Liver (tissue), 8 donors: ENCODE measurements at regions not wholly inside any gene's neighbourhood (a gene's known extent, or its start where the extent isn't known, plus 50 kb on each side); places are given as distances from the start of the nearest gene placed in this dataset.

ENCODE experiments used
- DNase-seq: peaks from one replicate; pipeline ENCODE4 v3.0.0-alpha.2; 2017; ENCODE audit warnings: low spot score
- H3K27ac ChIP-seq, 2 donors: one replicate each; pipeline ENCODE4 v1.7.0; 2013; ENCODE audit warnings: inconsistent platforms in 2 of 2, low read length in 2 of 2, control low read depth in 1 of 2, low read depth in 1 of 2, mild to moderate bottlenecking in 1 of 2
- H3K27me3 ChIP-seq, 4 donors: one replicate each; pipeline versions ENCODE4 v1.6.1 to v1.7.0; 2013; ENCODE audit warnings: low read length in 3 of 4, inconsistent platforms in 1 of 4, mild to moderate bottlenecking in 1 of 4, moderate library complexity in 1 of 4; ENCODE audit not compliant: control insufficient read depth in 4 of 4, insufficient read depth in 4 of 4
- H3K36me3 ChIP-seq, 4 donors: one replicate each; pipeline versions ENCODE4 v1.6.1 to v1.7.0; 2013; ENCODE audit warnings: low read length in 3 of 4, mild to moderate bottlenecking in 3 of 4, low read depth in 1 of 4, moderate library complexity in 1 of 4; ENCODE audit not compliant: control insufficient read depth in 4 of 4, insufficient read depth in 3 of 4
- H3K4me1 ChIP-seq, 4 donors: one replicate each; pipeline versions ENCODE4 v1.6.1 to v1.7.0; 2013; ENCODE audit warnings: low read length in 3 of 4, mild to moderate bottlenecking in 3 of 4, moderate library complexity in 1 of 4; ENCODE audit not compliant: control insufficient read depth in 4 of 4, insufficient read depth in 4 of 4
- H3K4me3 ChIP-seq, 3 donors: one replicate each; pipeline versions ENCODE4 v1.6.1 to v1.7.0; 2013; ENCODE audit warnings: low read length in 3 of 3, control low read depth in 1 of 3, low read depth in 1 of 3, mild to moderate bottlenecking in 1 of 3
- H3K9ac ChIP-seq, 2 donors: one replicate each; pipeline ENCODE4 v1.7.0; 2013; ENCODE audit warnings: low read length in 2 of 2, mild to moderate bottlenecking in 2 of 2, moderate library complexity in 2 of 2, control low read depth in 1 of 2, low read depth in 1 of 2
- H3K9me3 ChIP-seq, 4 donors: one replicate each; pipeline versions ENCODE4 v1.6.1 to v1.7.0; 2013; ENCODE audit warnings: low read length in 3 of 4; ENCODE audit not compliant: control insufficient read depth in 4 of 4
- EGR1 ChIP-seq, 2 donors: IDR thresholded peaks; 2 replicates each; pipeline ENCODE4 v1.6.1; 2016 to 2018; ENCODE audit warnings: antibody characterized with exemption in 2 of 2, low read depth in 2 of 2
- FOXA1 ChIP-seq: IDR thresholded peaks from 2 replicates; pipeline ENCODE4 v1.6.1; 2016; ENCODE audit warnings: antibody characterized with exemption
- FOXA2 ChIP-seq: IDR thresholded peaks from 2 replicates; pipeline ENCODE4 v1.6.1; 2016; ENCODE audit warnings: antibody characterized with exemption
- GABPA ChIP-seq, 2 donors: IDR thresholded peaks in 1 of 2; conservative IDR thresholded peaks in 1 of 2; 2 replicates each; pipeline ENCODE4 v1.6.1; 2016; ENCODE audit warnings: antibody characterized with exemption in 2 of 2, mild to moderate bottlenecking in 1 of 2, moderate library complexity in 1 of 2
- HNF4A ChIP-seq, 2 donors: conservative IDR thresholded peaks; 2 replicates each; pipeline ENCODE4 v1.6.1; 2016; ENCODE audit warnings: antibody characterized with exemption in 2 of 2, mild to moderate bottlenecking in 2 of 2
- HNF4G ChIP-seq: IDR thresholded peaks from 2 replicates; pipeline ENCODE4 v1.6.1; 2016; ENCODE audit warnings: antibody characterized with exemption
- JUND ChIP-seq, 2 donors: IDR thresholded peaks; 2 replicates each; pipeline ENCODE4 v1.6.1; 2016; ENCODE audit warnings: antibody characterized with exemption in 2 of 2
- NR2F2 ChIP-seq: IDR thresholded peaks from 2 replicates; pipeline ENCODE4 v1.6.1; 2016; ENCODE audit warnings: antibody characterized with exemption
- RAD21 ChIP-seq, 2 donors: IDR thresholded peaks; 2 replicates each; pipeline ENCODE4 v1.6.1; 2016; ENCODE audit warnings: antibody characterized with exemption in 2 of 2, mild to moderate bottlenecking in 2 of 2
- RXRA ChIP-seq, 2 donors: IDR thresholded peaks; 2 replicates each; pipeline ENCODE4 v1.6.1; 2017 to 2018; ENCODE audit warnings: antibody characterized with exemption in 2 of 2, mild to moderate bottlenecking in 1 of 2
- SP1 ChIP-seq: IDR thresholded peaks from 2 replicates; pipeline ENCODE4 v1.6.1; 2018; ENCODE audit warnings: antibody characterized with exemption, mild to moderate bottlenecking
- TAF1 ChIP-seq: conservative IDR thresholded peaks from 2 replicates; pipeline ENCODE4 v1.6.1; 2016; ENCODE audit warnings: antibody characterized with exemption, mild to moderate bottlenecking
- YY1 ChIP-seq: IDR thresholded peaks from 2 replicates; pipeline ENCODE4 v1.6.1; 2016; ENCODE audit warnings: antibody characterized with exemption, mild to moderate bottlenecking
- WGBS: extraction: QIAGEN DNeasy Blood & Tissue Kit; methylation state at CpG from one replicate; pipeline ENCODE4 v1.1.7; 2013; 5-methylcytosine and 5-hydroxymethylcytosine counted together
- TF ChIP-seq, protein P1 (sequence below): fragments of 150-350 bp; IDR thresholded peaks from 2 replicates; pipeline ENCODE4 v1.5.1; 2017; ENCODE audit warnings: improper control_type of control experiment, low read depth, low read length; ENCODE audit not compliant: missing input control
- TF ChIP-seq, protein P2 (sequence below): IDR thresholded peaks from 2 replicates; pipeline ENCODE4 v1.6.1; 2016; ENCODE audit warnings: antibody characterized with exemption
- TF ChIP-seq, protein P3 (sequence below): IDR thresholded peaks from 2 replicates; pipeline ENCODE4 v1.6.1; 2016; ENCODE audit warnings: antibody characterized with exemption, mild to moderate bottlenecking
- TF ChIP-seq, protein P4 (sequence below): IDR thresholded peaks from 2 replicates; pipeline ENCODE4 v1.6.1; 2016; ENCODE audit warnings: antibody characterized with exemption
- TF ChIP-seq, protein P5 (sequence below): IDR thresholded peaks from 2 replicates; pipeline ENCODE4 v1.6.1; 2016; ENCODE audit warnings: antibody characterized with exemption
- donor health status: healthy.
- donor health status: healthy.
- donor health status: healthy.
- donor health status: healthy.
- donor health status: healthy.

DNA sequence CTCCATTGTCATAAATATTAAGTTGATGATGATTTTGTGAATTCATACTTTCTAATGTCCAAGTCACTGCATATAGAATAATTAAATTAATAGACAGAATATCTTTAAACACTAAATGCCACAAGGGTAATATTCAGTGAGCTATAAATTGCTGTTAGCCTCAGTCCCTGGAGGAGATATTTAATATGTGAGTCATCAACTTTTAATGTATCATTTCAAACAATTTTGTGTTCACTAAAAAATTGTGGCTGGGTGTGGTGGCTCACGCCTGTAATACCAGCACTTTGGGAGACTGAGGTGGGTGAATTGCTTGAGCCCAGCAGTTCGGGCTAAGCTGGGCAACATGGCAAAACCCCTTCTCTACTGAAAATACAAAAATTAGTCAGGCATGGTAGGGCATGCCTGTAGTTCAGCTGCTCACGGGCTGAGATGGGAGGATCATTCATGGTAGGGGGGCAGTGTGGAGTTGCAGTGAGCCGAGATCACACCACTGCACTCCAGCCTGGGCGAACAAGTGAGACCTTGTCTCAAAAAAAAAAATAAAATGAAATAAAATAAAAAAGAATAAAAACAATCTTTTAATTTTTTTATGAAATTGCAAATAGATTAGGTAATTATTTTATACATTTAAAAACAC lies 717.3 kb upstream of the CHD1 start:
- TF ChIP-seq JUND (IDR thresholded peaks at IDR 0.05) (no peak), NR2F2 (no peak), EGR1 (IDR thresholded peaks at IDR 0.05; ENCODE audit: low read depth in 2 of 2) (no peak), TAF1 (no peak), SP1 (no peak), HNF4A (conservative IDR thresholded peaks at IDR 0.05) (no peak), RAD21 (IDR thresholded peaks at IDR 0.05) (no peak), YY1 (no peak), GABPA (IDR thresholded peaks at IDR 0.05 in 1 of 2, conservative IDR thresholded peaks at IDR 0.05 in 1 of 2) (no peak), FOXA1 (no peak), RXRA (IDR thresholded peaks at IDR 0.05) (no peak), HNF4G (no peak), FOXA2 (no peak)
- TF ChIP-seq, protein P1, sequence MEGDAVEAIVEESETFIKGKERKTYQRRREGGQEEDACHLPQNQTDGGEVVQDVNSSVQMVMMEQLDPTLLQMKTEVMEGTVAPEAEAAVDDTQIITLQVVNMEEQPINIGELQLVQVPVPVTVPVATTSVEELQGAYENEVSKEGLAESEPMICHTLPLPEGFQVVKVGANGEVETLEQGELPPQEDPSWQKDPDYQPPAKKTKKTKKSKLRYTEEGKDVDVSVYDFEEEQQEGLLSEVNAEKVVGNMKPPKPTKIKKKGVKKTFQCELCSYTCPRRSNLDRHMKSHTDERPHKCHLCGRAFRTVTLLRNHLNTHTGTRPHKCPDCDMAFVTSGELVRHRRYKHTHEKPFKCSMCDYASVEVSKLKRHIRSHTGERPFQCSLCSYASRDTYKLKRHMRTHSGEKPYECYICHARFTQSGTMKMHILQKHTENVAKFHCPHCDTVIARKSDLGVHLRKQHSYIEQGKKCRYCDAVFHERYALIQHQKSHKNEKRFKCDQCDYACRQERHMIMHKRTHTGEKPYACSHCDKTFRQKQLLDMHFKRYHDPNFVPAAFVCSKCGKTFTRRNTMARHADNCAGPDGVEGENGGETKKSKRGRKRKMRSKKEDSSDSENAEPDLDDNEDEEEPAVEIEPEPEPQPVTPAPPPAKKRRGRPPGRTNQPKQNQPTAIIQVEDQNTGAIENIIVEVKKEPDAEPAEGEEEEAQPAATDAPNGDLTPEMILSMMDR = no peak
- TF ChIP-seq, protein P2, sequence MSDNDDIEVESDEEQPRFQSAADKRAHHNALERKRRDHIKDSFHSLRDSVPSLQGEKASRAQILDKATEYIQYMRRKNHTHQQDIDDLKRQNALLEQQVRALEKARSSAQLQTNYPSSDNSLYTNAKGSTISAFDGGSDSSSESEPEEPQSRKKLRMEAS = no peak
- TF ChIP-seq, protein P3, sequence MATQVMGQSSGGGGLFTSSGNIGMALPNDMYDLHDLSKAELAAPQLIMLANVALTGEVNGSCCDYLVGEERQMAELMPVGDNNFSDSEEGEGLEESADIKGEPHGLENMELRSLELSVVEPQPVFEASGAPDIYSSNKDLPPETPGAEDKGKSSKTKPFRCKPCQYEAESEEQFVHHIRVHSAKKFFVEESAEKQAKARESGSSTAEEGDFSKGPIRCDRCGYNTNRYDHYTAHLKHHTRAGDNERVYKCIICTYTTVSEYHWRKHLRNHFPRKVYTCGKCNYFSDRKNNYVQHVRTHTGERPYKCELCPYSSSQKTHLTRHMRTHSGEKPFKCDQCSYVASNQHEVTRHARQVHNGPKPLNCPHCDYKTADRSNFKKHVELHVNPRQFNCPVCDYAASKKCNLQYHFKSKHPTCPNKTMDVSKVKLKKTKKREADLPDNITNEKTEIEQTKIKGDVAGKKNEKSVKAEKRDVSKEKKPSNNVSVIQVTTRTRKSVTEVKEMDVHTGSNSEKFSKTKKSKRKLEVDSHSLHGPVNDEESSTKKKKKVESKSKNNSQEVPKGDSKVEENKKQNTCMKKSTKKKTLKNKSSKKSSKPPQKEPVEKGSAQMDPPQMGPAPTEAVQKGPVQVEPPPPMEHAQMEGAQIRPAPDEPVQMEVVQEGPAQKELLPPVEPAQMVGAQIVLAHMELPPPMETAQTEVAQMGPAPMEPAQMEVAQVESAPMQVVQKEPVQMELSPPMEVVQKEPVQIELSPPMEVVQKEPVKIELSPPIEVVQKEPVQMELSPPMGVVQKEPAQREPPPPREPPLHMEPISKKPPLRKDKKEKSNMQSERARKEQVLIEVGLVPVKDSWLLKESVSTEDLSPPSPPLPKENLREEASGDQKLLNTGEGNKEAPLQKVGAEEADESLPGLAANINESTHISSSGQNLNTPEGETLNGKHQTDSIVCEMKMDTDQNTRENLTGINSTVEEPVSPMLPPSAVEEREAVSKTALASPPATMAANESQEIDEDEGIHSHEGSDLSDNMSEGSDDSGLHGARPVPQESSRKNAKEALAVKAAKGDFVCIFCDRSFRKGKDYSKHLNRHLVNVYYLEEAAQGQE = no peak
- TF ChIP-seq, protein P4, sequence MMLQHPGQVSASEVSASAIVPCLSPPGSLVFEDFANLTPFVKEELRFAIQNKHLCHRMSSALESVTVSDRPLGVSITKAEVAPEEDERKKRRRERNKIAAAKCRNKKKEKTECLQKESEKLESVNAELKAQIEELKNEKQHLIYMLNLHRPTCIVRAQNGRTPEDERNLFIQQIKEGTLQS = no peak
- TF ChIP-seq, protein P5, sequence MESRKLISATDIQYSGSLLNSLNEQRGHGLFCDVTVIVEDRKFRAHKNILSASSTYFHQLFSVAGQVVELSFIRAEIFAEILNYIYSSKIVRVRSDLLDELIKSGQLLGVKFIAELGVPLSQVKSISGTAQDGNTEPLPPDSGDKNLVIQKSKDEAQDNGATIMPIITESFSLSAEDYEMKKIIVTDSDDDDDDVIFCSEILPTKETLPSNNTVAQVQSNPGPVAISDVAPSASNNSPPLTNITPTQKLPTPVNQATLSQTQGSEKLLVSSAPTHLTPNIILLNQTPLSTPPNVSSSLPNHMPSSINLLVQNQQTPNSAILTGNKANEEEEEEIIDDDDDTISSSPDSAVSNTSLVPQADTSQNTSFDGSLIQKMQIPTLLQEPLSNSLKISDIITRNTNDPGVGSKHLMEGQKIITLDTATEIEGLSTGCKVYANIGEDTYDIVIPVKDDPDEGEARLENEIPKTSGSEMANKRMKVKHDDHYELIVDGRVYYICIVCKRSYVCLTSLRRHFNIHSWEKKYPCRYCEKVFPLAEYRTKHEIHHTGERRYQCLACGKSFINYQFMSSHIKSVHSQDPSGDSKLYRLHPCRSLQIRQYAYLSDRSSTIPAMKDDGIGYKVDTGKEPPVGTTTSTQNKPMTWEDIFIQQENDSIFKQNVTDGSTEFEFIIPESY = no peak
- H3K27me3 ChIP-seq = no peaks in the 10 kb centered on the region
- no peaks in the 10 kb centered on the region for H3K4me1 ChIP-seq
- H3K9ac ChIP-seq = no peak overlapping the region
- H3K27ac ChIP-seq = no peak overlapping the region
- H3K4me3 ChIP-seq = no peak overlapping the region
- H3K36me3 ChIP-seq = no peaks in the 10 kb centered on the region
- no peaks in the 10 kb centered on the region for H3K9me3 ChIP-seq
- no peak for DNase-seq
- WGBS = 72% methylated on average over 5 of the region's 5 CpGs
